Liver (tissue), 8 donors: ENCODE measurements at regions not wholly inside any gene's neighbourhood (a gene's known extent, or its start where the extent isn't known, plus 50 kb on each side); places are given as distances from the start of the nearest gene placed in this dataset.
A peak's percentile ranks its signal among the peaks of the same experiment; 100 is the strongest.

ENCODE experiments used
- DNase-seq: peaks from one replicate; pipeline ENCODE4 v3.0.0-alpha.2; 2017; ENCODE audit warnings: low spot score
- H3K27ac ChIP-seq, 2 donors: one replicate each; pipeline ENCODE4 v1.7.0; 2013; ENCODE audit warnings: inconsistent platforms in 2 of 2, low read length in 2 of 2, control low read depth in 1 of 2, low read depth in 1 of 2, mild to moderate bottlenecking in 1 of 2
- H3K27me3 ChIP-seq, 4 donors: one replicate each; pipeline versions ENCODE4 v1.6.1 to v1.7.0; 2013; ENCODE audit warnings: low read length in 3 of 4, inconsistent platforms in 1 of 4, mild to moderate bottlenecking in 1 of 4, moderate library complexity in 1 of 4; ENCODE audit not compliant: control insufficient read depth in 4 of 4, insufficient read depth in 4 of 4
- H3K36me3 ChIP-seq, 4 donors: one replicate each; pipeline versions ENCODE4 v1.6.1 to v1.7.0; 2013; ENCODE audit warnings: low read length in 3 of 4, mild to moderate bottlenecking in 3 of 4, low read depth in 1 of 4, moderate library complexity in 1 of 4; ENCODE audit not compliant: control insufficient read depth in 4 of 4, insufficient read depth in 3 of 4
- H3K4me1 ChIP-seq, 4 donors: one replicate each; pipeline versions ENCODE4 v1.6.1 to v1.7.0; 2013; ENCODE audit warnings: low read length in 3 of 4, mild to moderate bottlenecking in 3 of 4, moderate library complexity in 1 of 4; ENCODE audit not compliant: control insufficient read depth in 4 of 4, insufficient read depth in 4 of 4
- H3K4me3 ChIP-seq, 3 donors: one replicate each; pipeline versions ENCODE4 v1.6.1 to v1.7.0; 2013; ENCODE audit warnings: low read length in 3 of 3, control low read depth in 1 of 3, low read depth in 1 of 3, mild to moderate bottlenecking in 1 of 3
- H3K9ac ChIP-seq, 2 donors: one replicate each; pipeline ENCODE4 v1.7.0; 2013; ENCODE audit warnings: low read length in 2 of 2, mild to moderate bottlenecking in 2 of 2, moderate library complexity in 2 of 2, control low read depth in 1 of 2, low read depth in 1 of 2
- H3K9me3 ChIP-seq, 4 donors: one replicate each; pipeline versions ENCODE4 v1.6.1 to v1.7.0; 2013; ENCODE audit warnings: low read length in 3 of 4; ENCODE audit not compliant: control insufficient read depth in 4 of 4
- ATF3 ChIP-seq: IDR thresholded peaks from 2 replicates; pipeline ENCODE4 v1.6.1; 2016; ENCODE audit warnings: antibody characterized with exemption
- CTCF ChIP-seq: fragments of 150-350 bp; IDR thresholded peaks from 2 replicates; pipeline ENCODE4 v1.5.1; 2017; ENCODE audit warnings: improper control_type of control experiment, low read depth, low read length; ENCODE audit not compliant: missing input control
- EGR1 ChIP-seq, 2 donors: IDR thresholded peaks; 2 replicates each; pipeline ENCODE4 v1.6.1; 2016 to 2018; ENCODE audit warnings: antibody characterized with exemption in 2 of 2, low read depth in 2 of 2
- FOXA1 ChIP-seq: IDR thresholded peaks from 2 replicates; pipeline ENCODE4 v1.6.1; 2016; ENCODE audit warnings: antibody characterized with exemption
- FOXA2 ChIP-seq: IDR thresholded peaks from 2 replicates; pipeline ENCODE4 v1.6.1; 2016; ENCODE audit warnings: antibody characterized with exemption
- GABPA ChIP-seq, 2 donors: IDR thresholded peaks in 1 of 2; conservative IDR thresholded peaks in 1 of 2; 2 replicates each; pipeline ENCODE4 v1.6.1; 2016; ENCODE audit warnings: antibody characterized with exemption in 2 of 2, mild to moderate bottlenecking in 1 of 2, moderate library complexity in 1 of 2
- JUND ChIP-seq, 2 donors: IDR thresholded peaks; 2 replicates each; pipeline ENCODE4 v1.6.1; 2016; ENCODE audit warnings: antibody characterized with exemption in 2 of 2
- MAX ChIP-seq: IDR thresholded peaks from 2 replicates; pipeline ENCODE4 v1.6.1; 2016; ENCODE audit warnings: antibody characterized with exemption
- NR2F2 ChIP-seq: IDR thresholded peaks from 2 replicates; pipeline ENCODE4 v1.6.1; 2016; ENCODE audit warnings: antibody characterized with exemption
- RAD21 ChIP-seq, 2 donors: IDR thresholded peaks; 2 replicates each; pipeline ENCODE4 v1.6.1; 2016; ENCODE audit warnings: antibody characterized with exemption in 2 of 2, mild to moderate bottlenecking in 2 of 2
- RXRA ChIP-seq, 2 donors: IDR thresholded peaks; 2 replicates each; pipeline ENCODE4 v1.6.1; 2017 to 2018; ENCODE audit warnings: antibody characterized with exemption in 2 of 2, mild to moderate bottlenecking in 1 of 2
- TAF1 ChIP-seq: conservative IDR thresholded peaks from 2 replicates; pipeline ENCODE4 v1.6.1; 2016; ENCODE audit warnings: antibody characterized with exemption, mild to moderate bottlenecking
- YY1 ChIP-seq: IDR thresholded peaks from 2 replicates; pipeline ENCODE4 v1.6.1; 2016; ENCODE audit warnings: antibody characterized with exemption, mild to moderate bottlenecking
- ZBTB33 ChIP-seq: IDR thresholded peaks from 2 replicates; pipeline ENCODE4 v1.6.1; 2016; ENCODE audit warnings: antibody characterized with exemption
- WGBS: extraction: QIAGEN DNeasy Blood & Tissue Kit; methylation state at CpG from one replicate; pipeline ENCODE4 v1.1.7; 2013; 5-methylcytosine and 5-hydroxymethylcytosine counted together
- donor health status: healthy.
- donor health status: healthy.
- donor health status: healthy.
- donor health status: healthy.
- donor health status: healthy.

- no peaks in the 10 kb centered on the region for H3K27me3 ChIP-seq
- H3K4me1 ChIP-seq = peaks cover 0 to 10% (median 8%) of the 10 kb centered on the region in 4 donors
- no peak overlapping the region for H3K27ac ChIP-seq
- TF ChIP-seq RAD21 (IDR thresholded peaks at IDR 0.05) (no peak), FOXA1 (no peak), GABPA (IDR thresholded peaks at IDR 0.05 in 1 of 2, conservative IDR thresholded peaks at IDR 0.05 in 1 of 2) (no peak), ATF3 (no peak), MAX (no peak), CTCF (no peak), ZBTB33 (no peak), FOXA2 (no peak), TAF1 (no peak), EGR1 (IDR thresholded peaks at IDR 0.05; ENCODE audit: low read depth in 2 of 2) (no peak)
- H3K36me3 ChIP-seq = no peaks in the 10 kb centered on the region
- no peak for DNase-seq
- no peak overlapping the region for H3K4me3 ChIP-seq
- H3K9ac ChIP-seq = no peak overlapping the region
- H3K9me3 ChIP-seq = peaks cover 0 to 2% (median 0%) of the 10 kb centered on the region in 4 donors
Observed at GRCh38 chr6:149139782-149140136, 177.8 kb upstream of the TAB2 start.

DNA sequence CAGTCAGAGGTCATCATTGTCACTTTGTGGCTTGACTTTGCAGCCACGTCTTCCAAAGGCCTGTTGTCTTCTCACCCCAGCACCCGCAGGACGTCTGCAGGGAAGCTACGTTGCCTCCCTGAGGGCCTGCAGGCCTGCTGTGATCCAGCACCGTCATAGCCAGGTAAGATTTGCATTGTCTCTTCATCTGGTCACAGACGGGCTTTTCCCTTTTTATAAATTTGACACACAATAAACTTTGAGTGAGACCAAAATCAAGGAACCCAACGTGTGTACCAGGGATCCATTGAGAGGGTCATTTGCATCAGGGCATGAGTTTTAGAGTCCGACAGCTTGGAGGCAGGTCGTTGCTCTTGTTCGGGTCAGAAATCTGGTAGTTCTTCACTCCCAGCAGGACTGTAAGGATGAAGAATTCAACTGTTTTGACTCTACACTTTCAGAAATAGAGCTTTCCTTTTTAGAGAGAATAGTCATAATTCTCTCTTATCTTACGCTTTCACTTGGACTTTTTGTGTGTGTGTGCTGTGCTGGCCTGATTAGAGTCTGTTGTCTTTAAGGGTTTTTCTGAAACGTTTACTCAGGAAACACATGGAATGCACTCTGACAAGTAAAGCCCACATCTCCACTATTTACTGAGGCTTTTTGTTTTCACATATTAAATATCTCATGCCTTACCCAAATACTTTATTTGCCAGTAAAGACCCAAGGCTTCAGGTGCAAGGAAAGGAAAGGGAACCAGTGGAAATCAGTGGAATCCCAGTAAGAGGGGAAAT is 177.2 kb upstream of the TAB2 start:
- TF ChIP-seq YY1 (no peak), JUND (IDR thresholded peaks at IDR 0.05) (no peak), RAD21 (IDR thresholded peaks at IDR 0.05) (no peak), NR2F2 (no peak)
- H3K36me3 ChIP-seq = no peaks in the 10 kb centered on the region
- H3K9ac ChIP-seq = no peak overlapping the region
- H3K4me3 ChIP-seq = no peak overlapping the region
- H3K4me1 ChIP-seq = peaks cover 0 to 10% (median 8%) of the 10 kb centered on the region in 4 donors
- peaks cover 0 to 2% (median 0%) of the 10 kb centered on the region in 4 donors for H3K9me3 ChIP-seq
- WGBS = 66% methylated on average over 12 of the region's 12 CpGs
- no peaks in the 10 kb centered on the region for H3K27me3 ChIP-seq
- no peak for DNase-seq
- peak overlapping the region in 1 of 2 donors; percentile 4 for H3K27ac ChIP-seq

GRCh38 chr6:149140910-149141290 is 176.6 kb upstream of the TAB2 start:
- peaks cover 0 to 2% (median 0%) of the 10 kb centered on the region in 4 donors for H3K9me3 ChIP-seq
- no peak overlapping the region for H3K4me3 ChIP-seq
- WGBS = 32% methylated on average over 1 of the region's 1 CpG
- TF ChIP-seq ZBTB33 = no peak
- no peak for TF ChIP-seq FOXA1
- no peak for TF ChIP-seq RXRA (IDR thresholded peaks at IDR 0.05)
- H3K36me3 ChIP-seq = no peaks in the 10 kb centered on the region
- peaks cover 0 to 10% (median 8%) of the 10 kb centered on the region in 4 donors for H3K4me1 ChIP-seq
- H3K27ac ChIP-seq = peak overlapping the region in 1 of 2 donors; percentile 4
- H3K9ac ChIP-seq = no peak overlapping the region
- no peaks in the 10 kb centered on the region for H3K27me3 ChIP-seq
- no peak for DNase-seq
